PC-3 (cell line): ENCODE measurements at regions not wholly inside any gene's neighbourhood (a gene's known extent, or its start where the extent isn't known, plus 50 kb on each side); places are given as distances from the start of the nearest gene placed in this dataset.

Experiments
- CTCF ChIP-seq: fragments of 300-600 bp; sonication (generic); conservative IDR thresholded peaks from 2 replicates; pipeline ENCODE4 v1.5.1; 2017; ENCODE audit warnings: antibody characterized with exemption, low read depth, mild to moderate bottlenecking, low read length
- EZH2 ChIP-seq: fragments of 300-600 bp; sonication (generic); IDR thresholded peaks from one replicate; pipeline ENCODE4 v1.6.1; 2017; ENCODE audit warnings: antibody characterized with exemption, mild to moderate bottlenecking, low read length; ENCODE audit not compliant: unreplicated experiment
- EZH2phosphoT487 ChIP-seq: fragments of 300-600 bp; sonication (generic); IDR thresholded peaks from 2 replicates; pipeline ENCODE4 v1.6.1; 2018; ENCODE audit warnings: mild to moderate bottlenecking, antibody characterized with exemption, low read length, borderline replicate concordance

- no peak for TF ChIP-seq EZH2phosphoT487
- TF ChIP-seq EZH2 = no peak
- TF ChIP-seq CTCF = no peak
Observed at GRCh38 chr13:20334309-20334708, 102.2 kb upstream of the GJB6 start.
